Tibial nerve (tissue), 3 donors: ENCODE measurements at regions not wholly inside any gene's neighbourhood (a gene's known extent, or its start where the extent isn't known, plus 50 kb on each side); places are given as distances from the start of the nearest gene placed in this dataset.

Source experiments
- POLR2A ChIP-seq, 2 donors: fragments of 450-650 bp; IDR thresholded peaks; one replicate each; pipeline ENCODE4 v1.6.1; 2017; ENCODE audit warnings: antibody characterized with exemption in 2 of 2, mild to moderate bottlenecking in 2 of 2, moderate library complexity in 2 of 2
- TF ChIP-seq, protein P1 (sequence below), 5 experiments: fragments of 200-600 bp in 3 of 5; fragments of 450-650 bp in 2 of 5; sonication (generic) in 3 of 5; IDR thresholded peaks; one replicate each; pipeline ENCODE4 v1.5.1; 2016 to 2019; ENCODE audit warnings: antibody characterized with exemption in 5 of 5, mild to moderate bottlenecking in 3 of 5, moderate library complexity in 2 of 5

DNA sequence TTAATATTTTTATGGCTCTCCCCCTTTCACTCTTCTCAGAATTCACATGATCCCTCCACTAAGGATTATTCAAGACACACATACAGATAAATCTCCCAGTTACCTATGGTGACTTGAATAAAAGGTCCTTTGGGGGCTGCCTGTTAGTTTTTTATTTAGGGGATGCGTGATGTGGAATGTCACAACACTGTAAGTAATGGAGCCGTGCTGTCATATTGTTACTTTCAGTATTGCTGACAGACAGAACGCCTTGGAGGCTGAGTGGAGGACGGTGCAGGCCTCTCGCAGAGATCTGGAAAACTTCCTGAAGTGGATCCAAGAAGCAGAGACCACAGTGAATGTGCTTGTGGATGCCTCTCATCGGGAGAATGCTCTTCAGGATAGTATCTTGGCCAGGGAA lies 291.7 kb downstream of the UTRN start:
- TF ChIP-seq, protein P1, sequence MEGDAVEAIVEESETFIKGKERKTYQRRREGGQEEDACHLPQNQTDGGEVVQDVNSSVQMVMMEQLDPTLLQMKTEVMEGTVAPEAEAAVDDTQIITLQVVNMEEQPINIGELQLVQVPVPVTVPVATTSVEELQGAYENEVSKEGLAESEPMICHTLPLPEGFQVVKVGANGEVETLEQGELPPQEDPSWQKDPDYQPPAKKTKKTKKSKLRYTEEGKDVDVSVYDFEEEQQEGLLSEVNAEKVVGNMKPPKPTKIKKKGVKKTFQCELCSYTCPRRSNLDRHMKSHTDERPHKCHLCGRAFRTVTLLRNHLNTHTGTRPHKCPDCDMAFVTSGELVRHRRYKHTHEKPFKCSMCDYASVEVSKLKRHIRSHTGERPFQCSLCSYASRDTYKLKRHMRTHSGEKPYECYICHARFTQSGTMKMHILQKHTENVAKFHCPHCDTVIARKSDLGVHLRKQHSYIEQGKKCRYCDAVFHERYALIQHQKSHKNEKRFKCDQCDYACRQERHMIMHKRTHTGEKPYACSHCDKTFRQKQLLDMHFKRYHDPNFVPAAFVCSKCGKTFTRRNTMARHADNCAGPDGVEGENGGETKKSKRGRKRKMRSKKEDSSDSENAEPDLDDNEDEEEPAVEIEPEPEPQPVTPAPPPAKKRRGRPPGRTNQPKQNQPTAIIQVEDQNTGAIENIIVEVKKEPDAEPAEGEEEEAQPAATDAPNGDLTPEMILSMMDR (IDR thresholded peaks at IDR 0.05): no peak
- TF ChIP-seq POLR2A (IDR thresholded peaks at IDR 0.05): no peak
